ENCODE measurements at regions not wholly inside any gene's neighbourhood (a gene's known extent, or its start where the extent isn't known, plus 50 kb on each side); places are given as distances from the start of the nearest gene placed in this dataset.

DNA sequence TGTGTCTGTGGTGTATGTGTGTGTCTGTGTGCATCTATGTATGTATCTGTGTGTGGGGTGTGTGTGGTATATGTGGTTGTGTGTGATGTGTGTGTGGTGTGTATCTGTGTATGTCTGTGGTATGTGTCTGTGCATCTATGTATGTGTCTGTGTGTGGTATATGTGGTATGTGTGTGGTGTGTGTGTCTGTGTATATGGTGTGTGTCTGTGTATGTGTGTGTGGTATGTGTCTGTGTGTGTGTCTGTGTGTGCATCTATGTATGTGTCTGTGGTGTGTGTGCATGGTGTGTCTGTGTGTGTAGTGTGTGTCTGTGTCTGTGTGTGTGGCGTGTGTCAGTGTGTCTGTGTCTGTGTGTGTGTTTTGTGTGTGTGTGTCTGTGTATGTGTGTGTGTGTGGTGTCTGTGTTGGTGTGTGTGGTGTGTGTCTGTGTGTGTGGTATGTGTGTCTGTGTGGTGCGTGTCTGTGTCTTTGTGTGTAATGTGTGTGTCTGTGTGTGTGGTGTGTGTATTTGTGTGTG lies 121.9 kb upstream of the MVB12B start:
- Histone ChIP-seq H3K9ac (ENCODE audit: low read length in 2 of 2) (no peak overlapping the region), H3K27ac (ENCODE audit: low read length) (no peak overlapping the region), H3K4me1 (ENCODE audit: control insufficient read depth, insufficient read depth, low read length) (no peaks in the 10 kb centered on the region), H3K36me3 (ENCODE audit: control insufficient read depth in 2 of 2, insufficient read depth in 2 of 2, low read length in 2 of 2) (no peaks in the 10 kb centered on the region), H3K27me3 (ENCODE audit: control insufficient read depth in 1 of 2, insufficient read depth in 2 of 2, low read length in 2 of 2) (peaks cover 0 to 12% of the 10 kb centered on the region in 2 donors), H3K4me3 (ENCODE audit: low read length in 2 of 2) (no peak overlapping the region), H3K9me3 (ENCODE audit: control insufficient read depth in 2 of 2, low read length in 2 of 2) (no peaks in the 10 kb centered on the region)

GRCh38 chr9:126205265-126205664 lies 121.4 kb upstream of the MVB12B start:
- Histone ChIP-seq H3K36me3 (ENCODE audit: control insufficient read depth in 2 of 2, insufficient read depth in 2 of 2, low read length in 2 of 2) (no peaks in the 10 kb centered on the region), H3K4me1 (ENCODE audit: control insufficient read depth, insufficient read depth, low read length) (no peaks in the 10 kb centered on the region), H3K27me3 (ENCODE audit: control insufficient read depth in 1 of 2, insufficient read depth in 2 of 2, low read length in 2 of 2) (peaks cover 0 to 12% of the 10 kb centered on the region in 2 donors), H3K27ac (ENCODE audit: low read length) (no peak overlapping the region), H3K9me3 (ENCODE audit: control insufficient read depth in 2 of 2, low read length in 2 of 2) (no peaks in the 10 kb centered on the region), H3K4me3 (ENCODE audit: low read length in 2 of 2) (no peak overlapping the region), H3K9ac (ENCODE audit: low read length in 2 of 2) (no peak overlapping the region)

DNA sequence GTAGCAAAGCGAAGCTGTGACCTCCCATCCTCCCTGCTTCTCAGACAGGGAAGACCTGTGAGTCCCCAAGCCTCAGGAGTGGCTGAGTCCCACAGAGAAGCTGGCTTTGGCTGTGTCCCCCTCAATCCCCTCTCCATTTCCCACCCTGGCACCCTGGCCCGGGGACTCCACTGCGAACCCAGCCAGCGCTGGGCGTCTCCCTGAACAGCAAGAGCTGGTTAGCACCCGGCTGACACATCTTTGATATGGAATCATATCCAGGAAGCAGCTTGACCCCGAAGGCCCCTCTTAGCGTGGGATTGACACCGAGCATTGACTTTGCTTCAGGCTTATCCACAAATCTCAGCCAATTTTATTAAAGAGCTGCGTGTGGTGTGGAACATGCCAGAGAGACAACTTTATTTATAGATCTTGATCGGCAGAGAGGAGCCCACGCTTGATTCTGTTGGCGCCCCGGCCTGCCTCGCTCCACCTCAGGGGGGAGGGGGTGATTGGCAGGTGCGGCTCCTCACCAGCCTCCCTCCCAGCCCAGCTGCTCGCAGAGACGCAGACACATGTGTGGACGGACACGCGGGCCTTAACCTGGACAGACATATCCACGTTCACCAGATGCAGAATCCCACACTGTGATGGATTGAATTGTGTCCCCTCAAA lies 120.7 kb upstream of the MVB12B start:
- Histone ChIP-seq H3K27me3 (ENCODE audit: control insufficient read depth in 1 of 2, insufficient read depth in 2 of 2, low read length in 2 of 2) (peaks cover 0 to 12% of the 10 kb centered on the region in 2 donors), H3K9ac (ENCODE audit: low read length in 2 of 2) (no peak overlapping the region), H3K36me3 (ENCODE audit: control insufficient read depth in 2 of 2, insufficient read depth in 2 of 2, low read length in 2 of 2) (no peaks in the 10 kb centered on the region), H3K4me1 (ENCODE audit: control insufficient read depth, insufficient read depth, low read length) (no peaks in the 10 kb centered on the region), H3K4me3 (ENCODE audit: low read length in 2 of 2) (no peak overlapping the region), H3K27ac (ENCODE audit: low read length) (no peak overlapping the region), H3K9me3 (ENCODE audit: control insufficient read depth in 2 of 2, low read length in 2 of 2) (no peaks in the 10 kb centered on the region)

GRCh38 chr9:126207256-126207655 lies 119.4 kb upstream of the MVB12B start:
- Histone ChIP-seq H3K36me3 (ENCODE audit: control insufficient read depth in 2 of 2, insufficient read depth in 2 of 2, low read length in 2 of 2) (no peaks in the 10 kb centered on the region), H3K4me1 (ENCODE audit: control insufficient read depth, insufficient read depth, low read length) (no peaks in the 10 kb centered on the region), H3K4me3 (ENCODE audit: low read length in 2 of 2) (no peak overlapping the region), H3K27me3 (ENCODE audit: control insufficient read depth in 1 of 2, insufficient read depth in 2 of 2, low read length in 2 of 2) (peaks cover 0 to 12% of the 10 kb centered on the region in 2 donors), H3K9me3 (ENCODE audit: control insufficient read depth in 2 of 2, low read length in 2 of 2) (peaks cover 0 to 2% of the 10 kb centered on the region in 2 donors), H3K27ac (ENCODE audit: low read length) (no peak overlapping the region), H3K9ac (ENCODE audit: low read length in 2 of 2) (no peak overlapping the region)

GRCh38 chr9:126208216-126208758 lies 118.3 kb upstream of the MVB12B start:
- Histone ChIP-seq H3K36me3 (ENCODE audit: control insufficient read depth in 2 of 2, insufficient read depth in 2 of 2, low read length in 2 of 2) (no peaks in the 10 kb centered on the region), H3K9ac (ENCODE audit: low read length in 2 of 2) (no peak overlapping the region)

DNA sequence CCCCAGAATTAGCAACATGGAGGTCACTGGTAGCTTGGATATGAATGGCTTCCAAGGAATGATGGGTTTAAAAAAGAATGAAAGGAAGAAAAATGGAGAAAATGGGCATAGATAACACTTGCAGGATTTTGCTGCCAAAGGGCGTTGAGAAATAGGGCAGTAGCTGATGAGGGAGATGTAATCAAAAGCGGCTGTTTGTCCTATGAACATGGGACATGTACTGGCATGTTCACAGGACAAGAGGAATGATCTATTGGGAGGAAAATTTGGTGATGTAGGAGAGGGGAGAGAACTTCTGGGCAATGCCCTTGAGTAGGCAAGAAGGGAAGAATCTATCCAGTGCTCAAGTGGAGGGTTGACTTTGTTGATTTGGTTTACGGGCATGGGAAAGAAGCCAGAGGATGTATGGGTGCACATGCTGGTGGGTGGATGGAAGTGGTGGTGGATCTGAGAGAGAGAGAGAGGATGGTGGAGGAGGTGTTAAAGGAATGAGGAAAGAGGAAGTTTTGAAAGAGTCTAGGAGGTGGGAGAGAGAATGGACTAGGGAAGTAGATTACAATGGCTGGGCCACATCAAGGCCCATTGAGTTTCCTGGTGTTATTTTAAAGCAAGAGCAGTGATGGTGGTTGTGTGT lies 115.1 kb upstream of the MVB12B start:
- Histone ChIP-seq H3K9me3 (ENCODE audit: control insufficient read depth in 2 of 2, low read length in 2 of 2) (peaks cover 8 to 16% of the 10 kb centered on the region in 2 donors), H3K27me3 (ENCODE audit: control insufficient read depth in 1 of 2, insufficient read depth in 2 of 2, low read length in 2 of 2) (peaks cover 0 to 6% of the 10 kb centered on the region in 2 donors), H3K36me3 (ENCODE audit: control insufficient read depth in 2 of 2, insufficient read depth in 2 of 2, low read length in 2 of 2) (no peaks in the 10 kb centered on the region), H3K4me3 (ENCODE audit: low read length in 2 of 2) (no peak overlapping the region), H3K27ac (ENCODE audit: low read length) (no peak overlapping the region), H3K4me1 (ENCODE audit: control insufficient read depth, insufficient read depth, low read length) (no peaks in the 10 kb centered on the region), H3K9ac (ENCODE audit: low read length in 2 of 2) (no peak overlapping the region)

More at GRCh38 chr9:126208216-126208758, 118.3 kb upstream of the MVB12B start:
- no peaks in the 10 kb centered on the region for H3K4me1 ChIP-seq (ENCODE audit: control insufficient read depth, insufficient read depth, low read length)
- no peak overlapping the region for H3K27ac ChIP-seq (ENCODE audit: low read length)
- H3K27me3 ChIP-seq (ENCODE audit: control insufficient read depth in 1 of 2, insufficient read depth in 2 of 2, low read length in 2 of 2), result peaks cover 0 to 9% of the 10 kb centered on the region in 2 donors
- no peak overlapping the region for H3K4me3 ChIP-seq (ENCODE audit: low read length in 2 of 2)
- peaks cover 2 to 6% of the 10 kb centered on the region in 2 donors for H3K9me3 ChIP-seq (ENCODE audit: control insufficient read depth in 2 of 2, low read length in 2 of 2)

DNA sequence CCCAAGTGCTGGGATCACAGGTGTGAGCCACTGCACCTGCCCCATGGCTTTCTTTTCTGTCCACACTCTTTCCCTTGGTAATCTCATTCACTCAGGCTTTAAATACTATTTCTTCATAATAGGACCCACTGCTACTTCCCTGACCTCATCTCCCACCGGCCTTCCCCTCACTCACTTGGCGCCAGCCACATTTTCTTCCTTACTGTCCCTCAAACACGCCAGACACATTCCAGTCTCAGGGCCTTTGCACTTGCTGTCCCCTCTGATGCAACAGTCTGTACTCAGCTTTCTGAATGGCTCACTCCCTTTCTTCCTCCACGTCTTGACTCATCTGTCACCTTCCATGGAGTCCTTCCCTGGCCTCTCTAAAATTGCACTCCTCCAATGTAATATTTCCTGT lies 111.1 kb upstream of the MVB12B start:
- Histone ChIP-seq H3K4me3 (ENCODE audit: low read length in 2 of 2) (no peak overlapping the region), H3K9me3 (ENCODE audit: control insufficient read depth in 2 of 2, low read length in 2 of 2) (peaks cover 8 to 16% of the 10 kb centered on the region in 2 donors), H3K4me1 (ENCODE audit: control insufficient read depth, insufficient read depth, low read length) (no peaks in the 10 kb centered on the region), H3K27ac (ENCODE audit: low read length) (no peak overlapping the region), H3K9ac (ENCODE audit: low read length in 2 of 2) (no peak overlapping the region), H3K36me3 (ENCODE audit: control insufficient read depth in 2 of 2, insufficient read depth in 2 of 2, low read length in 2 of 2) (no peaks in the 10 kb centered on the region), H3K27me3 (ENCODE audit: control insufficient read depth in 1 of 2, insufficient read depth in 2 of 2, low read length in 2 of 2) (peaks cover 0 to 3% of the 10 kb centered on the region in 2 donors)

GRCh38 chr9:126216826-126217225 lies 109.8 kb upstream of the MVB12B start:
- no peak overlapping the region for H3K9ac ChIP-seq (ENCODE audit: low read length in 2 of 2)
- H3K27ac ChIP-seq (ENCODE audit: low read length), result no peak overlapping the region
- no peaks in the 10 kb centered on the region for H3K36me3 ChIP-seq (ENCODE audit: control insufficient read depth in 2 of 2, insufficient read depth in 2 of 2, low read length in 2 of 2)
- H3K9me3 ChIP-seq (ENCODE audit: control insufficient read depth in 2 of 2, low read length in 2 of 2), result peaks cover 14 to 19% of the 10 kb centered on the region in 2 donors
- H3K4me3 ChIP-seq (ENCODE audit: low read length in 2 of 2), result no peak overlapping the region
- peaks cover under 1 to 3% of the 10 kb centered on the region in 2 donors for H3K27me3 ChIP-seq (ENCODE audit: control insufficient read depth in 1 of 2, insufficient read depth in 2 of 2, low read length in 2 of 2)
- H3K4me1 ChIP-seq (ENCODE audit: control insufficient read depth, insufficient read depth, low read length), result no peaks in the 10 kb centered on the region

DNA sequence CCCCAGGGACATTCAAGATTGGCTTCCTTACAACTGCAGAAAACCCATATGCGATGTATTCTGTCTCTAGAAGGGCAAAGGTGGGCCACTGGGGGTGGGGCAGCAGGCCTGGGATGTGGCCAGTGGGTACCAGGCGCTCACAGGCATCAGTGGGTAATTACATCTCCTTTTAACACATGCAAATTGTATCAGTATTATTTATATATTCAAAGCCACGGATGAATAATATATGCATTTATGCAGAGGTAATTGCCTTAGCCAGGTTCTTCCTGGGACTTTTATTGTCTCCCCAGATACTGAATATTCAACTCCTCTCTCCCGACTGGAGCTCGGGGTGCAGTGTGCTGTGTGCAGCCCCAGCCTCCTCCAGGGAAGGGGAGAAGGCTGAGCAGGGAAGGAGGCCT lies 109.4 kb upstream of the MVB12B start:
- no peak overlapping the region for H3K27ac ChIP-seq (ENCODE audit: low read length)
- H3K9me3 ChIP-seq (ENCODE audit: control insufficient read depth in 2 of 2, low read length in 2 of 2), result peaks cover 15 to 17% of the 10 kb centered on the region in 2 donors
- H3K9ac ChIP-seq (ENCODE audit: low read length in 2 of 2), result no peak overlapping the region
- H3K4me1 ChIP-seq (ENCODE audit: control insufficient read depth, insufficient read depth, low read length), result no peaks in the 10 kb centered on the region
- H3K27me3 ChIP-seq (ENCODE audit: control insufficient read depth in 1 of 2, insufficient read depth in 2 of 2, low read length in 2 of 2), result peaks cover 5 to 8% of the 10 kb centered on the region in 2 donors
- H3K36me3 ChIP-seq (ENCODE audit: control insufficient read depth in 2 of 2, insufficient read depth in 2 of 2, low read length in 2 of 2), result no peaks in the 10 kb centered on the region
- H3K4me3 ChIP-seq (ENCODE audit: low read length in 2 of 2), result no peak overlapping the region

DNA sequence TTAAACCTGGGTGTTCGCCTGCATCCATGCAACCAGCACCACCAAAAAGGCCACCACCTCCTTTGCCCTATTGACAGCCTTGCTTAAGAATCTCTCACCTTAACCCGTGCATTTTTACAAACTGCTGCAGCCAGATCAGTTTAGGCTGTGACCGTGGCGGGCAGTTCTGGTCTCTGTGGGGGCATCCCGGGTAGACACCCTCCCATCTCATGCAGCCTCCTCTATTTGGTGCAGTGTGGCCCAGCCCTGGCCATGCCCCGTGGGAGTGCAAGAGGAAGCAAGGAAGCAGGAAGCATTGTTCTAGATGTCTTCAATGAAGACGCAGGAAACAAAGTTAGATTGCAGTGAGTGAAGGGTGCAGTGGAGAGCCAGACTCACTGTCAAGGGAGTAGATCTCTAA lies 108.8 kb upstream of the MVB12B start:
- Histone ChIP-seq H3K9me3 (ENCODE audit: control insufficient read depth in 2 of 2, low read length in 2 of 2) (peaks cover 15 to 16% of the 10 kb centered on the region in 2 donors), H3K4me1 (ENCODE audit: control insufficient read depth, insufficient read depth, low read length) (no peaks in the 10 kb centered on the region), H3K4me3 (ENCODE audit: low read length in 2 of 2) (no peak overlapping the region), H3K36me3 (ENCODE audit: control insufficient read depth in 2 of 2, insufficient read depth in 2 of 2, low read length in 2 of 2) (no peaks in the 10 kb centered on the region), H3K9ac (ENCODE audit: low read length in 2 of 2) (no peak overlapping the region), H3K27ac (ENCODE audit: low read length) (no peak overlapping the region), H3K27me3 (ENCODE audit: control insufficient read depth in 1 of 2, insufficient read depth in 2 of 2, low read length in 2 of 2) (peaks cover 10 to 13% of the 10 kb centered on the region in 2 donors)

All from stomach smooth muscle (tissue), 2 donors.